Thoracic aorta (tissue), 2 donors: ENCODE measurements at regions not wholly inside any gene's neighbourhood (a gene's known extent, or its start where the extent isn't known, plus 50 kb on each side); places are given as distances from the start of the nearest gene placed in this dataset.

ENCODE experiments used
- ATAC-seq: fragments of 150-250 bp; one replicate; pipeline ENCODE4 v1.8.0; 2017; ENCODE audit warnings: low read depth; ENCODE audit not compliant: insufficient number of reproducible peaks, low FRiP score
- DNase-seq: peaks from one replicate; pipeline ENCODE4 v3.0.0-alpha.2; 2020; ENCODE audit warnings: low spot score
- H3K27ac ChIP-seq, 2 donors: fragments of 200-600 bp; sonication (generic); 1 replicate in 1 of 2; 2 replicates in 1 of 2; pipeline ENCODE4 v1.5.1; 2016; ENCODE audit warnings: mild to moderate bottlenecking in 2 of 2, moderate library complexity in 2 of 2
- H3K27me3 ChIP-seq: fragments of 200-600 bp; sonication (generic); replicated peaks from 2 replicates; pipeline ENCODE4 v1.6.0; 2016; ENCODE audit warnings: mild to moderate bottlenecking; ENCODE audit not compliant: insufficient read depth
- H3K36me3 ChIP-seq: fragments of 200-600 bp; sonication (generic); one replicate; pipeline ENCODE4 v1.5.1; 2016
- H3K4me1 ChIP-seq, 2 donors: fragments of 200-600 bp; sonication (generic); 1 replicate in 1 of 2; 2 replicates in 1 of 2; pipeline versions ENCODE4 v1.5.1 to v1.6.0; 2016; ENCODE audit warnings: low read depth in 2 of 2, mild to moderate bottlenecking in 1 of 2; ENCODE audit not compliant: control insufficient read depth in 1 of 2
- H3K4me3 ChIP-seq: fragments of 200-600 bp; sonication (generic); 2 replicates; pipeline ENCODE4 v1.5.1; 2016; ENCODE audit warnings: mild to moderate bottlenecking
- H3K9me3 ChIP-seq: fragments of 200-600 bp; sonication (generic); 2 replicates; pipeline ENCODE4 v1.5.1; 2016
- TF ChIP-seq, protein P1 (sequence below): fragments of 200-600 bp; sonication (generic); IDR thresholded peaks from one replicate; pipeline ENCODE4 v1.5.1; 2019; ENCODE audit warnings: antibody characterized with exemption

GRCh38 chr7:124557101-124557500, 208.5 kb downstream of the GPR37 start:
- ATAC-seq (no peak), DNase-seq (no peak)
- Histone ChIP-seq H3K27me3 (no peaks in the 10 kb centered on the region), H3K36me3 (no peaks in the 10 kb centered on the region), H3K4me3 (no peak overlapping the region), H3K27ac (no peak overlapping the region), H3K4me1 (no peaks in the 10 kb centered on the region), H3K9me3 (no peaks in the 10 kb centered on the region)
- TF ChIP-seq, protein P1, sequence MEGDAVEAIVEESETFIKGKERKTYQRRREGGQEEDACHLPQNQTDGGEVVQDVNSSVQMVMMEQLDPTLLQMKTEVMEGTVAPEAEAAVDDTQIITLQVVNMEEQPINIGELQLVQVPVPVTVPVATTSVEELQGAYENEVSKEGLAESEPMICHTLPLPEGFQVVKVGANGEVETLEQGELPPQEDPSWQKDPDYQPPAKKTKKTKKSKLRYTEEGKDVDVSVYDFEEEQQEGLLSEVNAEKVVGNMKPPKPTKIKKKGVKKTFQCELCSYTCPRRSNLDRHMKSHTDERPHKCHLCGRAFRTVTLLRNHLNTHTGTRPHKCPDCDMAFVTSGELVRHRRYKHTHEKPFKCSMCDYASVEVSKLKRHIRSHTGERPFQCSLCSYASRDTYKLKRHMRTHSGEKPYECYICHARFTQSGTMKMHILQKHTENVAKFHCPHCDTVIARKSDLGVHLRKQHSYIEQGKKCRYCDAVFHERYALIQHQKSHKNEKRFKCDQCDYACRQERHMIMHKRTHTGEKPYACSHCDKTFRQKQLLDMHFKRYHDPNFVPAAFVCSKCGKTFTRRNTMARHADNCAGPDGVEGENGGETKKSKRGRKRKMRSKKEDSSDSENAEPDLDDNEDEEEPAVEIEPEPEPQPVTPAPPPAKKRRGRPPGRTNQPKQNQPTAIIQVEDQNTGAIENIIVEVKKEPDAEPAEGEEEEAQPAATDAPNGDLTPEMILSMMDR, result no peak

- Histone ChIP-seq H3K27me3 (no peaks in the 10 kb centered on the region), H3K27ac (no peak overlapping the region), H3K9me3 (no peaks in the 10 kb centered on the region), H3K4me3 (no peak overlapping the region), H3K4me1 (no peaks in the 10 kb centered on the region), H3K36me3 (no peaks in the 10 kb centered on the region)
- TF ChIP-seq, protein P1, result no peak
- ATAC-seq (no peak), DNase-seq (no peak)
Measured at GRCh38 chr7:124553502-124553901, 212.1 kb downstream of the GPR37 start.

GRCh38 chr7:124552217-124552616, 213.4 kb downstream of the GPR37 start:
- TF ChIP-seq, protein P1, result no peak
- no peaks in the 10 kb centered on the region for H3K9me3 ChIP-seq
- H3K4me3 ChIP-seq, result no peak overlapping the region
- ATAC-seq (no peak), DNase-seq (no peak)
- H3K4me1 ChIP-seq, result no peaks in the 10 kb centered on the region
- H3K36me3 ChIP-seq, result no peaks in the 10 kb centered on the region
- H3K27ac ChIP-seq, result no peak overlapping the region
- no peaks in the 10 kb centered on the region for H3K27me3 ChIP-seq

GRCh38 chr7:124550036-124550435, 215.6 kb downstream of the GPR37 start:
- H3K27me3 ChIP-seq, result no peaks in the 10 kb centered on the region
- no peaks in the 10 kb centered on the region for H3K36me3 ChIP-seq

DNA sequence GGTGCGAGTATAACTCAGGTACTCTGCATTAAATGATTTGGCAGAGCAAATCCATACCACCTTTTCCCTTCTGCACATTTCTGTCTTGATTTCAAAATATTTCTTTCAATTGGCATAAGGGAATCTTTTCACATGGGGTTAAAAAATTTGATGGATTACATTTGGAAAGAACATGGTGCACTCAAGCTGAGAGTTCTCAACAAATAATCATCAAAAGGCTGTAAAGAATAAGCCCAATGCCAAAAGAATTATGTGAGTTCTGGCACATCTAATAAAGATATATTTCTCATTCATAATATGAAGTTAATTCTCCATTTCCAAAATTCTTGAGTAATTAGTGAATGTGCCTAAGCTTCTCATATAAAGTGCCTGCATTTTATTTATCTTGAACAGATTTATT, 223.1 kb downstream of the GPR37 start:
- DNase-seq (no peak), ATAC-seq (no peak)
- Histone ChIP-seq H3K9me3 (no peaks in the 10 kb centered on the region), H3K27me3 (no peaks in the 10 kb centered on the region), H3K27ac (no peak overlapping the region), H3K4me1 (no peaks in the 10 kb centered on the region), H3K4me3 (no peak overlapping the region), H3K36me3 (no peaks in the 10 kb centered on the region)
- TF ChIP-seq, protein P1, result no peak

More at GRCh38 chr7:124550036-124550435, 215.6 kb downstream of the GPR37 start:
- H3K9me3 ChIP-seq, result no peaks in the 10 kb centered on the region
- H3K4me3 ChIP-seq, result no peak overlapping the region
- no peak overlapping the region for H3K27ac ChIP-seq
- TF ChIP-seq, protein P1, result no peak
- DNase-seq, result no peak
- ATAC-seq, result no peak
- no peaks in the 10 kb centered on the region for H3K4me1 ChIP-seq
